ENCODE measurements at regions not wholly inside any gene's neighbourhood (a gene's known extent, or its start where the extent isn't known, plus 50 kb on each side); places are given as distances from the start of the nearest gene placed in this dataset.
"Not testable (repeated sequence)": the region's sequence is repeated elsewhere in the genome, so short reads cannot be mapped to it uniquely, and the experiment has no call there.

- no peak overlapping the region for H3K4me3 ChIP-seq (ENCODE audit: insufficient read depth, low read length)
- H3K4me1 ChIP-seq (ENCODE audit: insufficient read depth, low read length) = no peaks in the 10 kb centered on the region
- no peak for DNase-seq (ENCODE audit: insufficient read length, low spot score, missing footprints)
- no peaks in the 10 kb centered on the region for H3K27me3 ChIP-seq (ENCODE audit: insufficient read depth, low read length)
- no peaks in the 10 kb centered on the region for H3K9me3 ChIP-seq (ENCODE audit: low read depth, low read length)
- no peak overlapping the region for H3K27ac ChIP-seq (ENCODE audit: low read depth, low read length)
- no peaks in the 10 kb centered on the region for H3K36me3 ChIP-seq (ENCODE audit: insufficient read depth, low read length)
- no peaks in the 10 kb centered on the region for H3K79me2 ChIP-seq (ENCODE audit: insufficient read depth, low read length)
- H3K4me2 ChIP-seq (ENCODE audit: insufficient read depth, low read length) = no peak overlapping the region
- no peak for TF ChIP-seq CTCF (IDR thresholded peaks at IDR 0.05; ENCODE audit: extremely low read depth, low read depth, low read length)
- H4K20me1 ChIP-seq (ENCODE audit: insufficient read depth, low read length) = no peaks in the 10 kb centered on the region
- H2AFZ ChIP-seq (ENCODE audit: low read length) = no peak overlapping the region
Measured at GRCh38 chr13:79896851-79897250, 415.9 kb downstream of the NDFIP2 start.

- Histone ChIP-seq H3K27me3 (ENCODE audit: insufficient read depth, low read length) (no peaks in the 10 kb centered on the region), H3K9me3 (ENCODE audit: low read depth, low read length) (no peaks in the 10 kb centered on the region), H3K79me2 (ENCODE audit: insufficient read depth, low read length) (no peaks in the 10 kb centered on the region), H2AFZ (ENCODE audit: low read length) (no peak overlapping the region), H3K4me3 (ENCODE audit: insufficient read depth, low read length) (no peak overlapping the region), H3K4me2 (ENCODE audit: insufficient read depth, low read length) (no peak overlapping the region), H3K27ac (ENCODE audit: low read depth, low read length) (no peak overlapping the region), H3K4me1 (ENCODE audit: insufficient read depth, low read length) (no peaks in the 10 kb centered on the region), H3K36me3 (ENCODE audit: insufficient read depth, low read length) (no peaks in the 10 kb centered on the region), H4K20me1 (ENCODE audit: insufficient read depth, low read length) (no peaks in the 10 kb centered on the region)
- no peak for DNase-seq (ENCODE audit: insufficient read length, low spot score, missing footprints)
- TF ChIP-seq CTCF (IDR thresholded peaks at IDR 0.05; ENCODE audit: extremely low read depth, low read depth, low read length) = no peak
Measured at GRCh38 chr13:79895416-79895815, 414.5 kb downstream of the NDFIP2 start.

DNA sequence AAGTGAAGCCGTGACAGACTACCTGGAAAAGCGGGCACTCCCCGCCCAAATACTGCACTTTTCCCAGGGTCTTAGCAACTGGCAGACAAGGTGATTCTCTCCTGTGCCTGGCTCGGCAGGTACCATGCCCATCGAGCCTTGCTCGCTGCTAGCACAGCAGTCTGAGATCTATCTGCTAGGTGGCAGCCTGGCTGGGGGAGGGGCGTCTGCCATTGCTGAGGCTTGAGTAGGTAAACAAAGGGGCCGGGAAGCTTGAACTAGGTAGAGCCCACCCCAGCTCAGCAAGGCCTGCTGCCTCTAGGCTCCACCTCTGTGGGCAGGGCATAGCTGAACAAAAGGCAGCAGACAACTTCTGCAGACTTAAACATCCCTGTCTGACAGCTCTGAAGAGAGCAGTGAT is 406.3 kb downstream of the NDFIP2 start:
- H3K9me3 ChIP-seq (ENCODE audit: low read depth, low read length); H3K4me1 ChIP-seq (ENCODE audit: insufficient read depth, low read length); H3K79me2 ChIP-seq (ENCODE audit: insufficient read depth, low read length); H4K20me1 ChIP-seq (ENCODE audit: insufficient read depth, low read length); H3K4me2 ChIP-seq (ENCODE audit: insufficient read depth, low read length); H3K27ac ChIP-seq (ENCODE audit: low read depth, low read length); H2AFZ ChIP-seq (ENCODE audit: low read length); H3K4me3 ChIP-seq (ENCODE audit: insufficient read depth, low read length); H3K27me3 ChIP-seq (ENCODE audit: insufficient read depth, low read length); H3K36me3 ChIP-seq (ENCODE audit: insufficient read depth, low read length); DNase-seq (ENCODE audit: insufficient read length, low spot score, missing footprints): not testable (repeated sequence)

- Histone ChIP-seq H3K4me2 (ENCODE audit: insufficient read depth, low read length) (no peak overlapping the region), H3K79me2 (ENCODE audit: insufficient read depth, low read length) (no peaks in the 10 kb centered on the region), H3K36me3 (ENCODE audit: insufficient read depth, low read length) (no peaks in the 10 kb centered on the region), H3K4me3 (ENCODE audit: insufficient read depth, low read length) (no peak overlapping the region), H3K27ac (ENCODE audit: low read depth, low read length) (no peak overlapping the region), H3K9me3 (ENCODE audit: low read depth, low read length) (no peaks in the 10 kb centered on the region), H4K20me1 (ENCODE audit: insufficient read depth, low read length) (no peaks in the 10 kb centered on the region), H2AFZ (ENCODE audit: low read length) (peak overlapping the region; percentile 6), H3K4me1 (ENCODE audit: insufficient read depth, low read length) (no peaks in the 10 kb centered on the region), H3K27me3 (ENCODE audit: insufficient read depth, low read length) (no peaks in the 10 kb centered on the region)
- DNase-seq (ENCODE audit: insufficient read length, low spot score, missing footprints) = no peak
- no peak for TF ChIP-seq CTCF (IDR thresholded peaks at IDR 0.05; ENCODE audit: extremely low read depth, low read depth, low read length)
Measured at GRCh38 chr13:79886601-79887000, 405.6 kb downstream of the NDFIP2 start.

- Histone ChIP-seq H3K36me3 (ENCODE audit: insufficient read depth, low read length) (no peaks in the 10 kb centered on the region), H3K27me3 (ENCODE audit: insufficient read depth, low read length) (no peaks in the 10 kb centered on the region), H3K9me3 (ENCODE audit: low read depth, low read length) (no peaks in the 10 kb centered on the region), H2AFZ (ENCODE audit: low read length) (no peak overlapping the region), H3K27ac (ENCODE audit: low read depth, low read length) (no peak overlapping the region), H3K4me3 (ENCODE audit: insufficient read depth, low read length) (no peak overlapping the region), H3K79me2 (ENCODE audit: insufficient read depth, low read length) (no peaks in the 10 kb centered on the region), H3K4me2 (ENCODE audit: insufficient read depth, low read length) (no peak overlapping the region), H4K20me1 (ENCODE audit: insufficient read depth, low read length) (no peaks in the 10 kb centered on the region), H3K4me1 (ENCODE audit: insufficient read depth, low read length) (no peaks in the 10 kb centered on the region)
- no peak for TF ChIP-seq CTCF (IDR thresholded peaks at IDR 0.05; ENCODE audit: extremely low read depth, low read depth, low read length)
- DNase-seq (ENCODE audit: insufficient read length, low spot score, missing footprints) = no peak
Measured at GRCh38 chr13:79884890-79885289, 403.9 kb downstream of the NDFIP2 start.
